SJCRH30 (cell line): ENCODE measurements at regions not wholly inside any gene's neighbourhood (a gene's known extent, or its start where the extent isn't known, plus 50 kb on each side); places are given as distances from the start of the nearest gene placed in this dataset.

Experiments used
- DNase-seq, 2 experiments: peaks; one replicate each; pipeline ENCODE4 v3.0.0-alpha.2; 2015 to 2020
- H3K27ac ChIP-seq: fragments of 250-450 bp; sonication (Bioruptor Pico); 2 replicates; pipeline ENCODE4 v1.5.1; 2020; ENCODE audit warnings: mild to moderate bottlenecking, moderate library complexity
- H3K27me3 ChIP-seq: fragments of 250-450 bp; sonication (Bioruptor Pico); 2 replicates; pipeline ENCODE4 v1.5.1; 2020; ENCODE audit warnings: mild to moderate bottlenecking, moderate library complexity
- H3K36me3 ChIP-seq: fragments of 250-450 bp; sonication (Bioruptor Pico); 2 replicates; pipeline ENCODE4 v1.5.1; 2020; ENCODE audit warnings: mild to moderate bottlenecking, moderate library complexity
- H3K4me1 ChIP-seq: fragments of 250-450 bp; sonication (Bioruptor Pico); 2 replicates; pipeline ENCODE4 v1.5.1; 2020; ENCODE audit warnings: mild to moderate bottlenecking, moderate library complexity
- H3K4me3 ChIP-seq: fragments of 250-450 bp; sonication (Bioruptor Pico); 2 replicates; pipeline ENCODE4 v1.5.1; 2020; ENCODE audit warnings: mild to moderate bottlenecking, moderate library complexity
- H3K9me3 ChIP-seq: fragments of 250-450 bp; sonication (Bioruptor Pico); replicated peaks from 2 replicates; pipeline ENCODE4 v1.5.1; 2020; ENCODE audit warnings: mild to moderate bottlenecking, moderate library complexity

DNA sequence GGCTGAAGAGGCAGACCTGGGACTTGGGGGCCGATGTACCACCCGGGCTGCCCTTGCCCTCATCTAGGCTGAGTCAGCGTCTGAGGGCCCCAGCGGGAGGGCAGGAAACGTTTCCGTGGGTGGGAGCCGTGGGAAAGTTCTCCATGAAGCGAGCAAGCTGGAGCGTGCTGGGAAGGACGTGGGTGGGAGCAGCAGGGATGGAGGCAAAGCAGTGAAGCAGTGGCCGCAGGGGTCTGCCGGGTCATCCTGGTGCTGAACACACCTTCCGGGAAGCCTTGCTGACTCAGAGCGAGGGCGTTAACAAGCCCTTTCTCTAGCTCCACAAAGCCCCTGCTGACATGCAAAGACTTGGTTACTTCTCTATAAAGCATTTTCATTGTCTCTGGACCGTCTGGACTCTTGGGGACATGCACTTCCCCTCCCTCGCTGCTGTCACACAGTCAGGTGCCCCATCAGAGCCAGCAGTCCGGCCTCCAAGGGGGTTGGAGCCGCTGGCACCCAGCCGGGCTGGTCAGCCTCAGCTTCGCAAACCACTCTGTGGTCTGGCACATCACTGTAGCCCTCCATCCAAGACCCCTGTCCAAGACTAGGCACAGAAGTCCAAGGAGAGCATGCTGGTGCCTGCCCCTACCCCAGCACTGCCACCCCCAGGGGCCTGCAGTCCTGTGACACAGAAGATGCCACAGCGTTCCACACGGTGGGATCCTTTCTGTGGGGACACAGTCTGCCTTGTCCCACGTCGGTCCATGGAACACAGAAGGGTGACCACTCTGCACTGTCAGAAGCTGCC, 115.1 kb upstream of the GPC1 start:
- no peaks in the 10 kb centered on the region for H3K4me1 ChIP-seq
- no peak overlapping the region for H3K4me3 ChIP-seq
- peak in 1 of 2 experiments; percentile 23 for DNase-seq
- H3K27ac ChIP-seq, result no peak overlapping the region
- no peaks in the 10 kb centered on the region for H3K36me3 ChIP-seq
- peaks cover 30% of the 10 kb centered on the region for H3K27me3 ChIP-seq
- H3K9me3 ChIP-seq, result no peaks in the 10 kb centered on the region

DNA sequence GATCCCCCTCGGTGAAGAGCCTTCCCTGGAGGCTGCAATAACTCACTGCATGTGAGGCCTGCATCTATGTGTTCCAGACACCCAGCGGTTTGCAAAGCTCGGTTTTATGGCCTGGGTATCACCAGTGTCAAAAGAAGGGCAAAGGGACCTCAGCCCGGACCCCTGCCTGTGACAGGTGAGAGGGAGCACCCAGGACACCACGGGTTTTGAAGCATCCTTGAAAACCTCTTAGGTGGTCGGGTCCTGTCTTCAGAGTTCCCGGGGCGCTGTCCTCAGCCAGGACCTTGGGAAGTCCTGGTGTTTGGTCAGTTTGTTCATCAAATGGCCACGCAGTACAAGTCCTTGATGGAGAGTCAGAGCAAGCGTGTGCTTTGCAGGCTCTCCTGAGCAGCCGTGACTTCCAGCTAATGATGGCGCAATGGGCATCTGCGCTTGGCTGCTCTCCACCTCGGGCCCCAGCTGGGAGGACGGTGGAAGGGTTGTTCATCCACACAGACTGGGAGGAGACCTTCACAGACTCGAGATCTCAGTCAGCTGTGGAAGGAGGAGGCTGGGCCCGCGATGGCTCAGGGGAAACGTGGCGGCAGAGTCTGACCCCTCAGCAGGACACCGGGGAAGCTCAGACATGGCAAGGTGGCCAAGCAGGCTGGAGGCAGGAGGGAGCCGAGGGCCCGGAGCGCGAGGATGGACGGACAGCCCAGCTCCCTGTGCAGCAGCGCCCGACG, 113.1 kb upstream of the GPC1 start:
- Histone ChIP-seq H3K9me3 (no peaks in the 10 kb centered on the region), H3K4me1 (peaks cover 5% of the 10 kb centered on the region; the same call in 1 of the 2 replicates), H3K27ac (no peak overlapping the region), H3K27me3 (peaks cover 30% of the 10 kb centered on the region), H3K4me3 (no peak overlapping the region), H3K36me3 (no peaks in the 10 kb centered on the region)
- DNase-seq, result no peak

DNA sequence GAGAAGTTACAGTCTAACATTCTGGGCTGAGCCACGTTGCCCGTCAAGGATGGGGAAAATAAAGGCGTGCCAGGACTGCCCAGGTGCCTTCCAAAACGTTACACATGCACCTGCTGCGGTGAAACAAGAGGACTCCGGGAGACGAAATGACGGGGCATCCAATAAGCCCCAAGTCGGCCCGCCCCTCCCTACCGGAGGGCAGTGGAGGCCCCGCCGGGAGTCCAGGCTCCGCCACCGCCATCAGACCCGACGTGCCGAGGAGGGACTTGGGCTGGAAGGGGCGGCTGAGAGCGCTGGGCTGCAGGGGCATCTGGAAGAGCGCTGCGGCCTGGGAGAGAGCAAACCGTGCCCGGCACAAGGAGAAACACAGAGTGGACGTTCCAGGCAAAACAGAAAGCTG, 112.5 kb upstream of the GPC1 start:
- Histone ChIP-seq H3K9me3 (no peaks in the 10 kb centered on the region), H3K4me1 (peaks cover 5% of the 10 kb centered on the region; the same call in 1 of the 2 replicates), H3K36me3 (no peaks in the 10 kb centered on the region), H3K27me3 (peaks cover 30% of the 10 kb centered on the region), H3K4me3 (no peak overlapping the region), H3K27ac (no peak overlapping the region)
- no peak for DNase-seq

- Histone ChIP-seq H3K9me3 (no peaks in the 10 kb centered on the region), H3K27me3 (peaks cover 30% of the 10 kb centered on the region), H3K27ac (no peak overlapping the region), H3K4me1 (peaks cover 5% of the 10 kb centered on the region; the same call in 1 of the 2 replicates), H3K4me3 (no peak overlapping the region), H3K36me3 (no peaks in the 10 kb centered on the region)
- DNase-seq, result no peak
These were observed 111.7 kb upstream of the GPC1 start for GRCh38 chr2:240323601-240324291.

DNA sequence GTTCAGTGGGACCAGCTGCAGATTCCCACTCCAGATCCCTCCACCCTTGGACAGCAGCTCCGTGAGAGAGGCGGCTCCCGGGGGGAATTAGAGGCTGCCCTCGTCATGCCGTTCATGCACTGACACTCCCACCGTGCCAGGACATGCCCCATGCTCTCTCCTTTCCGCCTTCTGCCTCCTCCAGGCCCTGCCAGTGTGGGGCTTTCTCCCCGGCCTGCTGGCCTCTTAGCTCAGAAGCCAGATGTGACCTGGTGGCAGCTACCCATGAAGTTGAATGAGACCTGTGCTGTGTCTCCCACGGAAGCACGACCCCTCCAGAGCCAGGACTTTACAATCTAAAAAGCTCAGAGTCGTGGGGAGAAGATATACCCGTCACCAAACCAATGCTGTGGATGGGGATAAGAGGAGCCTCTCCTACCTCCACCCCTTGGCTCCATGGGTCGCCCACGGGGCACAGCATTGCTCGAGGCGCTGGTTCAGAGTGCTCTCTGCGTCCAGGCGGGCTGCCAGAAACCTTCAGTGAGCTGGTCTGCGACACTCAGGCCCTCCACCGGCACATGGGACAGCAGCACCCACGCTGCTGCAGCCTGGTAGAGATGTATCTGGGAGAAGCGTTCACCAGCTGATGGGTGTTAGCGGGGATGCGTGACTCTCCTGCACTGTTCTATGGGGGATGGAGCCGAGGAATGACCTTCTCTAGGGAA, 111.0 kb upstream of the GPC1 start:
- no peaks in the 10 kb centered on the region for H3K9me3 ChIP-seq
- DNase-seq, result no peak
- H3K27ac ChIP-seq, result no peak overlapping the region
- no peak overlapping the region for H3K4me3 ChIP-seq
- peaks cover 5% of the 10 kb centered on the region; the same call in 1 of the 2 replicates for H3K4me1 ChIP-seq
- peaks cover 30% of the 10 kb centered on the region for H3K27me3 ChIP-seq
- no peaks in the 10 kb centered on the region for H3K36me3 ChIP-seq

DNA sequence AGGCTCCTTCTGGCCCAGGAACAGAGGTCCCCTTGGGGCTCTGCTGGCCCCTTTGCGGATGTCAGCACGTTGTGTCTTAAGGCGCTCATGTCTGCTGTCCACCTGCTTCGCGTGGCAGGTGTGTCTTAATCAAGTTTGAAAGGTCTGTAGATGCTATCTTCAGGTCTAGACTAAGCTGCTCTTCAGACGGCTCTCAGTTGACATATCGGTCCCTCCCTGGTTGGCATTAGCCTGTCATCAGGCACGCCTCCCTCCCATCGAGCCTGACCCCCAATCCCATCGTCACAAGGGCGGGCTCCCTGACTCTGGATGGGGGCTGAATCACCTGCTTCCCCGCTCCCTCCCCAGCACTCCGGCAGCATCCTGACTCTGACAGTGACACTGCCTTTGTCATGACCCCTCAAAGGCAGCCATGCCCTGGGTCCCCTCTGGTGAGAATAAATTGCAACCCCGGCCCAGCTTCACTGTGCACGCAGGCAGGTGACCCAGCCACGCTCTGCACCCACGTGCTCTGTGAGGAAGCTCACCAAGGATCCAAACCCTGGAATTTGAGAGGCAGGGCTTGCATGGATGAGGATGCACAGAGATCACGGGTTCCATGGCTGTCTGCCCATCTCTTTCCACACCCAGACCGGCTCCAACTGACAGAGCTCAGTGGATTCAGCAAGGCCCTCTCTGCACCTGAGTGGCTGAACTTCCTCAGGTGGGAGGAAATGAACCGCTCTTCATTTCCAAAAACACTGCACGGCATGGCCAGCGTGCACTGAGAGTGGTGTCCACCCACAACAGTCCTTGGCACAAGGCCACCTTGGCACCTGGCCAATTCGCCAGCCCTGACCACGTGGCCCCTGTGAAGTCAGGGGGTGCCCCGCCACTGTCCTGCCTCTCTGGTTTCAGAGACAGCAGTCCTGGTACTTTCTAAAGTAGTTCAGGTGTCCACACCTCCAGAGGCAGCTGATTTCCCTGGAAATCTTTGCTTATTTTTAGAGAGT, 110.2 kb upstream of the GPC1 start:
- no peaks in the 10 kb centered on the region for H3K9me3 ChIP-seq
- H3K27me3 ChIP-seq, result peaks cover 26% of the 10 kb centered on the region
- H3K36me3 ChIP-seq, result no peaks in the 10 kb centered on the region
- no peak overlapping the region for H3K27ac ChIP-seq
- DNase-seq, result peak; percentile 55 to 57
- H3K4me3 ChIP-seq, result no peak overlapping the region
- peaks cover 5% of the 10 kb centered on the region; the same call in 1 of the 2 replicates for H3K4me1 ChIP-seq

- Histone ChIP-seq H3K9me3 (no peaks in the 10 kb centered on the region), H3K27me3 (peaks cover 17% of the 10 kb centered on the region; the same call in 1 of the 2 replicates), H3K27ac (no peak overlapping the region), H3K4me1 (peaks cover 5% of the 10 kb centered on the region; the same call in 1 of the 2 replicates), H3K4me3 (no peak overlapping the region), H3K36me3 (no peaks in the 10 kb centered on the region)
- no peak for DNase-seq
These were observed 109.2 kb upstream of the GPC1 start for GRCh38 chr2:240326246-240326645.

- H3K27ac ChIP-seq, result no peak overlapping the region
- DNase-seq, result no peak
- H3K36me3 ChIP-seq, result no peaks in the 10 kb centered on the region
These were observed 108.6 kb upstream of the GPC1 start for GRCh38 chr2:240326886-240327285.

GRCh38 chr2:240327566-240327965, 107.9 kb upstream of the GPC1 start:
- no peak overlapping the region for H3K27ac ChIP-seq
- H3K27me3 ChIP-seq, result peaks cover 13% of the 10 kb centered on the region; the same call in 1 of the 2 replicates
- H3K9me3 ChIP-seq, result no peaks in the 10 kb centered on the region
- no peak for DNase-seq
- H3K4me1 ChIP-seq, result peaks cover 5% of the 10 kb centered on the region; the same call in 1 of the 2 replicates
- no peak overlapping the region for H3K4me3 ChIP-seq
- H3K36me3 ChIP-seq, result no peaks in the 10 kb centered on the region

More at GRCh38 chr2:240326886-240327285, 108.6 kb upstream of the GPC1 start:
- no peak overlapping the region for H3K4me3 ChIP-seq
- peaks cover 17% of the 10 kb centered on the region; the same call in 1 of the 2 replicates for H3K27me3 ChIP-seq
- peaks cover 5% of the 10 kb centered on the region; the same call in 1 of the 2 replicates for H3K4me1 ChIP-seq
- H3K9me3 ChIP-seq, result no peaks in the 10 kb centered on the region

DNA sequence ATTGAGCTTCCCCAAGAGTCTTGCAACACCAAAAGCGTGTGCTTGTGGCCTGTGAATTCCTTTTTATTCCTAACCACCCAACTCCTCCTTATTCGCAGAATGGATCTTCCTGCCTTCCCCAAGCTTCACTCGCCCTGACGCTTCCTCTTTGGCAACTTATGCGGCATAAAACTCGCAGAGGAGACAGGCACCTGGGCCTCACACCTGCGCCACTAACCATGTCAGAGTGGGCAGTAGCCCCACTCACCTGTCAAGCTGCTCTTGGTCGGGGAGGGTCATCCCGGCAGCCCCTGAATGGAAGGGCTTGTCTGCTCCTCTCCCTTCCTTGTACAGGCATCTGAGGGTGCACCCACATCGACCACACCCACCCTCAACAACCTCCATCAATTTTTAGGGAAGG, 106.9 kb upstream of the GPC1 start:
- DNase-seq, result no peak
- H3K27me3 ChIP-seq, result peaks cover 10% of the 10 kb centered on the region; the same call in 1 of the 2 replicates

DNA sequence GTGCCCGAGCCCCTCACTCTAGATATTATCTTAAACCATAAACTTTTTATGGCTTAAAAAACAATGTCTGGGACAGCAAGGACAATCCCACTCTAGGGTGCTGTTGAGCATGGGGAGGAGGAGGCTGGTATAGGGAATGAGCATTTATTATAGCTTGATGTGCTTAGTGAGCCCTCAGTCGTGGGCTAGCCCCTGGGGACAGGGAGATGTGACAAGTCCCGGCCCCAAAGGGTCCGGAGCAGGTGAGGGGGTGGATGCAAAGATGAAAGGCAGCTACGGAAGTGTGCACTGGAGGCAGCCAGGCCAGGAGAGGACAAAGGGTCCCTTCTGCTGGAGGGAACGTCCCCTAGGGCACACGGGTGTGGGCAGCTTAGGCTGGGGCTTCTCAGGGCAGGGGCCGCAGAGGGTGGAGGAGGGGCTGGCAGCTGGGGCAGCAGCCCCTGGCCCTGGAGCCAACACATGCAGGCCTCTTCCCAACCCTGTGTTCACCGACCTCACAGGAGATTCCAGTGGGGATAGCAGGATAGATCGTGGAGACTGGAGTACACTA, 106.3 kb upstream of the GPC1 start:
- H3K27ac ChIP-seq, result no peak overlapping the region
- H3K9me3 ChIP-seq, result no peaks in the 10 kb centered on the region
- peaks cover 5% of the 10 kb centered on the region; the same call in 1 of the 2 replicates for H3K4me1 ChIP-seq
- DNase-seq, result no peak
- H3K4me3 ChIP-seq, result no peak overlapping the region
- H3K36me3 ChIP-seq, result no peaks in the 10 kb centered on the region
- peaks cover 7% of the 10 kb centered on the region; the same call in 1 of the 2 replicates for H3K27me3 ChIP-seq

More for the DNA sequence above, 106.9 kb upstream of the GPC1 start:
- Histone ChIP-seq H3K36me3 (no peaks in the 10 kb centered on the region), H3K4me3 (no peak overlapping the region), H3K4me1 (peaks cover 5% of the 10 kb centered on the region; the same call in 1 of the 2 replicates), H3K27ac (no peak overlapping the region), H3K9me3 (no peaks in the 10 kb centered on the region)

DNA sequence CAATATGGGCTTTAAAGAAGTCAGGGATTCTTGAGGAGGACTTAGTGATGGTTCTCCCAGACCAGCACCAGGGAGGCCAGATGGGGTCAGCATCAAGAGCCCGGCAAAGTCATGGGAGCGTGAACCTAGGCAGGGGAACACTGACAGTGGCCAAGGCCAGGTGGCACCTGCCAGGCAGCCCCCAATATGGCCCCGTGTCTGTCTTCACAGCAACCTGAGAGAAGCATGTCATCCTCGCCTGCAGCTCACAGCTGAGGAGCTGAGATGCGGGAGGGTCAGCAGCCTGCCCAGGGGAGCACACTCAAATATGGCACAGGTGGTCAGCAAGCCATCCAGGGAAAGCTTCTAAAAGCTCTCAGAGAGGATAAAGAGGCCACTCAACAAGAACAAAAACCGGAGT, 105.7 kb upstream of the GPC1 start:
- Histone ChIP-seq H3K4me3 (no peak overlapping the region), H3K27ac (no peak overlapping the region), H3K36me3 (no peaks in the 10 kb centered on the region), H3K4me1 (peaks cover 5% of the 10 kb centered on the region; the same call in 1 of the 2 replicates), H3K9me3 (no peaks in the 10 kb centered on the region), H3K27me3 (0 out of 2 replicates have a peak, but pooled peaks cover under 1% of the 10 kb centered on the region)
- no peak for DNase-seq

- DNase-seq, result no peak
These were observed 101.5 kb upstream of the GPC1 start for GRCh38 chr2:240333985-240334384.

More at GRCh38 chr2:240333985-240334384, 101.5 kb upstream of the GPC1 start:
- Histone ChIP-seq H3K4me1 (no peaks in the 10 kb centered on the region), H3K36me3 (no peaks in the 10 kb centered on the region), H3K4me3 (no peak overlapping the region), H3K27me3 (no peaks in the 10 kb centered on the region), H3K27ac (no peak overlapping the region), H3K9me3 (no peaks in the 10 kb centered on the region)
